H1 (cell line): ENCODE measurements at regions not wholly inside any gene's neighbourhood (a gene's known extent, or its start where the extent isn't known, plus 50 kb on each side); places are given as distances from the start of the nearest gene placed in this dataset.

Source experiments
- BRCA1 ChIP-seq: IDR thresholded peaks from 2 replicates; pipeline ENCODE4 v1.6.1; 2012; ENCODE audit warnings: low read depth, low read length, improper control_type of control experiment
- CBX8 ChIP-seq: fragments of 300-800, 300-1000 bp; sonication (generic); IDR thresholded peaks from 2 replicates; pipeline ENCODE4 v1.7.1; 2016; ENCODE audit warnings: low read depth, low read length, borderline replicate concordance
- CTBP2 ChIP-seq: IDR thresholded peaks from 2 replicates; pipeline ENCODE4 v1.7.0; 2011; ENCODE audit warnings: borderline replicate concordance, mild to moderate bottlenecking, moderate library complexity, mixed read lengths, low read length; ENCODE audit not compliant: insufficient read depth, insufficient read length
- EGR1 ChIP-seq: IDR thresholded peaks from 2 replicates; pipeline ENCODE4 v1.6.1; 2011; ENCODE audit warnings: low read depth, low read length, borderline replicate concordance
- HDAC6 ChIP-seq: IDR thresholded peaks from one replicate; pipeline ENCODE4 v1.7.1; 2012; ENCODE audit warnings: low read depth, mild to moderate bottlenecking, inconsistent platforms, low read length, moderate library complexity
- SRF ChIP-seq: IDR thresholded peaks from 2 replicates; pipeline ENCODE4 v1.6.1; 2011; ENCODE audit warnings: mild to moderate bottlenecking, low read depth, low read length, moderate library complexity
- USF2 ChIP-seq: IDR thresholded peaks from 2 replicates; pipeline ENCODE4 v1.6.1; 2011; ENCODE audit warnings: low read length, improper control_type of control experiment

- TF ChIP-seq USF2 (no peak), SRF (no peak), HDAC6 (no peak), CTBP2 (no peak), CBX8 (no peak), EGR1 (no peak), BRCA1 (no peak)
These were observed 124.0 kb upstream of the PJA1 start (continued) for GRCh38 chrX:69289046-69289792.
